Hematopoietic multipotent progenitor cell treated with erythropoietin and hydrocortisone succinate and interleukin-3 and kit ligand, for 17 days (in vitro differentiated cells): ENCODE measurements at regions not wholly inside any gene's neighbourhood (a gene's known extent, or its start where the extent isn't known, plus 50 kb on each side); places are given as distances from the start of the nearest gene placed in this dataset.
"Not testable (repeated sequence)": the region's sequence is repeated elsewhere in the genome, so short reads cannot be mapped to it uniquely, and the experiment has no call there.

Experiments
- DNase-seq: peaks from one replicate; pipeline ENCODE4 v3.0.0-alpha.2; 2015; ENCODE audit warnings: low spot score

GRCh38 chr18:29359222-29359621 is 1182.3 kb upstream of the CDH2 start:
- not testable (repeated sequence) for DNase-seq

DNA sequence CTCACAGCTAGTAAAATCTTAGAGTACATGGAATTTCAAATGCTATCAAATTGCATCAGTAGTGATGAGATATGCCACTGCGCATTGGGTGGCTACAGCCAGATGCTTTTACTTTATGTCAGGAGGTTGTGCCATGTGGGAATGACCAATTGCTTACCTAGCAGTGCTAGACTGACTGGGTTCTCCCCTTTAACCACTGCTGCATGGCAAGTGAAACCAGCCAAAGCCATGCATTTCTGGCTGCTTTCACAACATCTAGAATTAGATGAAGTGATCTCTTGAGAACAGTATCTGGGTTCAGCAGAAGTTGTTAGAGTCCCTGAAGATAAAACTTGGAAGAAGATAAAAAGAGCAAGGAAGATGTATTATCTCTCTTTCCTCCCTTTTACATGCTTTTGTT is 1174.2 kb upstream of the CDH2 start:
- DNase-seq, result no peak

GRCh38 chr18:29328932-29329331 is 1152.0 kb upstream of the CDH2 start:
- no peak for DNase-seq

GRCh38 chr18:29326214-29326613 is 1149.3 kb upstream of the CDH2 start:
- DNase-seq, result no peak

- DNase-seq, result no peak
Observed at GRCh38 chr18:29321561-29321960, 1144.6 kb upstream of the CDH2 start.

GRCh38 chr18:29313312-29313711 is 1136.4 kb upstream of the CDH2 start:
- DNase-seq, result no peak

DNA sequence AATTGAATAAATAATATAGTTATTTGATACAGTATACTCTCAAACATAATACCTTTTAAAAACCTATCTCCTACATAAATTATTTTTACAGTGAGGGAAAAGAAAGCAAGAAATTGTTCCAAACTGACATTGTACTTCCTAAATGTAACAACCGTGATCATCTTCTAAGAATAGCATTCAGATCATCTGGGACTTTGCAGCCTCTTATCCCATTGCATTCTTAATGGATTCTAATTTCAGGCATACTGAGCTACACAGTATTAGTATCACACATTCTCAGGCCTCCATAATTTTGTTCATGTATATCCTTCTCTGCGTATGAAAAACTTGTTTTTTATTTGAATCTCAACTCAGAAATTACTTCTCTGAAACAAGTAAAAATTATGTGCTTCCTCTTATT is 1134.7 kb upstream of the CDH2 start:
- no peak for DNase-seq

GRCh38 chr18:29309366-29309765 is 1132.4 kb upstream of the CDH2 start:
- no peak for DNase-seq

- DNase-seq, result no peak
Observed at GRCh38 chr18:29307982-29308381, 1131.1 kb upstream of the CDH2 start.

GRCh38 chr18:29307231-29307630 is 1130.3 kb upstream of the CDH2 start:
- DNase-seq, result no peak

DNA sequence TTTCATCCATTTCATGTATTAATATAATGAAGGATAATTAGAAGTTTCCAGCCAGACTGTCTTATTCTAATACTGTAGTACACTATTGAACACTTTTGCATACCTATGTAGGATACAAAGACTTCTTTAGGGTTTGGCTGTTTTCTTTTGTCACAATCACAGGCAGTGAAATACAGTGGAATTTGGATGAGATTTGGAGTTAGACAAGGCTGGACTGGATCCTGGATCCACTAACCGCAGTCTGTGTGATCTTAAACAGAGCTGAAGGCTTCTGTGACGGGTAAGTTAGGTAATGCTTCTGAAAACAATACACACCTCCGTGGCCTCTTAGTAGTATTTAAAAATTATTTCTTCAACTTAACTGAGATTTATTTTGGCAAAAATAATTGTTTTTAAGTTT is 1128.6 kb upstream of the CDH2 start:
- DNase-seq, result no peak

GRCh38 chr18:29301048-29301447 is 1124.1 kb upstream of the CDH2 start:
- no peak for DNase-seq

DNA sequence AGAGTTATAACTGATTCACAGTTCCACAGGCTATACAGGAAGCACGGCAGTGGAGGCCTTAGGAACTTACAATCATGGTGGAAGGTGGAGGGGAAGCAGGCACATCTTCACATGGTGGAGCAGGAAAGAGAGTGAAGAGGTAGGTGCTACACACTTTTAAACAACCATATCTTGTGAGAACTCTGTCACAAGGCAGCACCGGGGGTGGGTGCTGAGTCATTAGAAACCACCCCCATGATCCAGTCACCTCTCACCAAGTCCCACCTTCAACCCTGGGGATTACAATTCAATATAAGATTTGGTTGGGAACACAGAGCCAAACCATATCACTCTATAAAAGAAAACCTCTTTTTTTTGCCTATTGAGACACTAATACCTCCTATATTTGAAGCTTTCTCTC is 1108.5 kb upstream of the CDH2 start:
- no peak for DNase-seq

GRCh38 chr18:29271501-29271900 is 1094.6 kb upstream of the CDH2 start:
- no peak for DNase-seq

DNA sequence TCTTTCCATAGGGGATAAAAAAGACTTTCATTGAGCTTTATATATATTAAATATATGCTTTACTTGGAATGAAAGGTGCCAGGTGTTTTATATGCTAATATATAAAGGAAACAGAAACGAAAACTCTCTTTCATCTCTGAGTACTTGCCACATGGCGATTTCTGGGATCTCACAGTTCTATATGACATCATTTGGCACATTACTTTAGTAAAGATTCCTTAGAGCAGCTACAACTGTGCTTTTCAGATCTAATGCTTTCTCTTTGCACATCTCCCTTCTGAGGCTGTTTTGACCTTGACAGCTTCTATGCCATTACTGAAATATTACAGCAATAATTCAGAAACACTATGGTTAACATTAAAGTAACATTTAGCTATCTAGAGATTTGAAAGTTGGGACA is 1082.9 kb upstream of the CDH2 start:
- DNase-seq, result no peak

GRCh38 chr18:29254123-29254522 is 1077.2 kb upstream of the CDH2 start:
- no peak for DNase-seq

GRCh38 chr18:29251681-29252080 is 1074.8 kb upstream of the CDH2 start:
- no peak for DNase-seq

DNA sequence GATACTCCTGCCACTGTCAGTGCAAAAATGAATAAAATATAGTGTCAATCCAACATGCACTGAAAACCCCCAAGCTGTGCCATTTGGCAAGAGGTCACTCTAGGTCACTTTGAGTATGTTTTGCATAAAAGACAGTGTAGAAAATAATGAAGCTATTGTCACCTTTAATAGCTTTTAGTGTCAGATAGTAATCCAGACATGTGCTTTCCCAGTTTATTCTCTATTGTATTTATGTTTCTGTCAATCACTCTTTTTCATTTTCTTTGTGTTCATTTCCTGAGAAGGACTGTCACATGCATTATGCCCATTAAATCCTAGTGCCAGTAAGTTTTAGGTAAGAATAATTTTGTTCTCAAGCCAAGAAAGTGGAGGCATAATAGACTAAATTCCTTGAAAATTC is 1073.9 kb upstream of the CDH2 start:
- no peak for DNase-seq

GRCh38 chr18:29250259-29250658 is 1073.3 kb upstream of the CDH2 start:
- no peak for DNase-seq

GRCh38 chr18:29248805-29249204 is 1071.9 kb upstream of the CDH2 start:
- DNase-seq, result no peak

DNA sequence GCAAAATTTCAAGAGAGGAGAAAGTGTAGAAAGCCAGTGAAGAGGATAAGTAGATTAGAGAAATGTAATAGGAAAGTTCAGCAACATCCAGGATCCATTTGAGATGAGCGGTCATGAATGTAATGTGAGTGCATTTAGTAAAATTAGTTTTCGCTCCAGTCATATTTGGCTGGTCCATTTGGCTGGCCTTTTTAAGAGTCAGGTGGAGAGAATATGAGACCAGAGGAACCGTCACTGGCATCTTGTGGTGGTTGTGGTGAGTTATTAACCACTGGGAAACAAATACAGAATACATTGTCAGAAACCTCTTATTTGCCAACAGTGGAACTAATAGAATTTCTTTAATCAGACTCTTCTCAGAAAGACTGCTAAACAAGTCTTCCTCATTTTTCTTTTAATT is 1064.3 kb upstream of the CDH2 start:
- DNase-seq, result no peak

- no peak for DNase-seq
Observed at GRCh38 chr18:29234751-29235150, 1057.8 kb upstream of the CDH2 start.

DNA sequence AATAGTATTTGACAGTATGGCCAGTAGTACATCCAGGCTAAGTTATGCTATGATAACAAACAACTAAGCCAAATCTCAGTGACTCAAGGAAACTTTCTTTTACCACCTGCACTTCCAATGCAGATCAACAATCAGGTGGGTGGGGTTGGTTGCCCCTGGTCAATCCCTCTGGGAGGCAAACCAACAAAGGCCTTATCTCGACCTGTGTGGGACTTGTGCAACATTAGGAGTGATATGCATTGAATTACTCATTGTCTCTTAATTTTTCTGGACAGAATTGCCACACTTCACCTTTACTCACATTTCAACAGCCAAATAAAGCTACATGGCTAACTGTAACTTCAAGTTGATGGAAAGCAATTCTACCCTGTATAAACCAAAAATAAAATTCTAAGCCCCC is 1049.3 kb upstream of the CDH2 start:
- DNase-seq, result no peak

DNA sequence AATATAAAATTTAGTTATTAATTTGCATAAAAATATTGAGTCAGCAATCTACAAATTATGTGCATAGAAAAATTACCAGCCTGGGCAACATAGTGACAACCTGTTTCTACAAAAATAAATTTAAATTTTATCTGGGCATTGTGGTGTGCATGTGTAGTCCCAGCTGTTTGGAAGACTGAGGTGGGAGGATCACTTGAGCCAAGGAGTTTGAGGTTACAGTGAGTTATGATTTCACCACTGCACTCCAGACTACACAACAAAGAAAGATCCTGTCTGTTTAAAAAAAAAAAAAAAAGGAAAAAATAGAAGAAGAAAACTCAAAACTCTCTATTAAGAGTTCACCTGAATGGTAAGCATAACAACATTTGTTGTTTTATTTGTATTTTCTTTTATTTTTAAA is 1048.4 kb upstream of the CDH2 start:
- DNase-seq, result no peak

DNA sequence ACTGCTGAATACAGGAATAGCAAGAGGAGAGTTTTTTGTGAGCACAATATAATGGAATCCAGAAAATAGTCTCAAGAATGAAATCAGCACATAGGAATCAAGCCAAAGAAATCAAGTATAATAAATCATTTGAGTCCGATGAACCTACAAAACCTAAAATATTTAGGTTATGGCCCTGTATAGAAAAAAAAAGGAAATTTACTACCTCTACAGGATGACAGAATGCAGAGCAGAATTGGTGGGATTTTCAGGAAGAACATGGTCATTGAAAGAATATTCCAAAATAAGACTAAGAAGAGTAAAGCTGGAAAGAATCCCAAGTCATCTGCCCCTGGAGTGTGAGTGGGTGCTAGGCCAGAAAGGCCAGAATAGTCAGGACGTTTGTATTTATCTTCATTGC is 1041.2 kb upstream of the CDH2 start:
- DNase-seq, result no peak
